Tibial artery (tissue), 4 donors: ENCODE measurements at regions not wholly inside any gene's neighbourhood (a gene's known extent, or its start where the extent isn't known, plus 50 kb on each side); places are given as distances from the start of the nearest gene placed in this dataset.
"Not testable (repeated sequence)": the region's sequence is repeated elsewhere in the genome, so short reads cannot be mapped to it uniquely, and the experiment has no call there.

Experiments used
- DNase-seq, 2 donors: peaks; one replicate each; pipeline ENCODE4 v3.0.0-alpha.2; 2019
- H3K27ac ChIP-seq, 2 donors: fragments of 200-600 bp; sonication (generic) in 1 of 2; 1 replicate in 1 of 2; 2 replicates in 1 of 2; pipeline ENCODE4 v1.5.1; 2018 to 2019; ENCODE audit warnings: mild to moderate bottlenecking in 1 of 2
- H3K27me3 ChIP-seq, 2 donors: fragments of 200-600 bp; sonication (generic) in 1 of 2; one replicate each; pipeline versions ENCODE4 v1.5.1 to v1.6.0; 2016 to 2019
- H3K36me3 ChIP-seq, 3 donors: fragments of 200-600 bp; sonication (generic) in 2 of 3; one replicate each; pipeline ENCODE4 v1.5.1; 2016 to 2019; ENCODE audit warnings: mild to moderate bottlenecking in 2 of 3
- H3K4me1 ChIP-seq, 4 donors: fragments of 200-600 bp; sonication (generic) in 2 of 4; 1 replicate in 3 of 4; 2 replicates in 1 of 4; pipeline ENCODE4 v1.5.1; 2016 to 2019
- H3K4me3 ChIP-seq, 2 donors: fragments of 200-600 bp; sonication (generic) in 1 of 2; 1 replicate in 1 of 2; 2 replicates in 1 of 2; pipeline ENCODE4 v1.5.1; 2018 to 2019; ENCODE audit warnings: mild to moderate bottlenecking in 2 of 2
- H3K9me3 ChIP-seq, 3 donors: fragments of 200-600 bp; sonication (generic) in 1 of 3; one replicate each; pipeline ENCODE4 v1.5.1; 2016 to 2019
- intact Hi-C: fragments of 100-400 bp; cut with DNase I; formaldehyde crosslinking; loops from one replicate; pipeline ENCODE4 v1.15.0; 2023; ENCODE audit warnings: low total_unique reads
- TF ChIP-seq, protein P1 (sequence below), 2 experiments: fragments of 200-600 bp in 1 of 2; fragments of 450-650 bp in 1 of 2; IDR thresholded peaks; one replicate each; pipeline ENCODE4 v1.5.1; 2017 to 2019; ENCODE audit warnings: antibody characterized with exemption in 2 of 2, mild to moderate bottlenecking in 1 of 2, moderate library complexity in 1 of 2

GRCh38 chr1:234795007-234795406 is 185.0 kb upstream of the IRF2BP2 start:
- DNase-seq, intact Hi-C loops, H3K4me1 ChIP-seq: not testable (repeated sequence)

GRCh38 chr1:234794452-234794851 is 184.5 kb upstream of the IRF2BP2 start:
- H3K4me3 ChIP-seq, H3K27me3 ChIP-seq, H3K36me3 ChIP-seq, H3K4me1 ChIP-seq, DNase-seq, H3K9me3 ChIP-seq, intact Hi-C loops, H3K27ac ChIP-seq: not testable (repeated sequence)

More at GRCh38 chr1:234795007-234795406, 185.0 kb upstream of the IRF2BP2 start:
- not testable (repeated sequence) for H3K27ac ChIP-seq, H3K36me3 ChIP-seq, H3K9me3 ChIP-seq, H3K4me3 ChIP-seq, H3K27me3 ChIP-seq

GRCh38 chr1:234793924-234794323 is 183.9 kb upstream of the IRF2BP2 start:
- H3K9me3 ChIP-seq, intact Hi-C loops: not testable (repeated sequence)

DNA sequence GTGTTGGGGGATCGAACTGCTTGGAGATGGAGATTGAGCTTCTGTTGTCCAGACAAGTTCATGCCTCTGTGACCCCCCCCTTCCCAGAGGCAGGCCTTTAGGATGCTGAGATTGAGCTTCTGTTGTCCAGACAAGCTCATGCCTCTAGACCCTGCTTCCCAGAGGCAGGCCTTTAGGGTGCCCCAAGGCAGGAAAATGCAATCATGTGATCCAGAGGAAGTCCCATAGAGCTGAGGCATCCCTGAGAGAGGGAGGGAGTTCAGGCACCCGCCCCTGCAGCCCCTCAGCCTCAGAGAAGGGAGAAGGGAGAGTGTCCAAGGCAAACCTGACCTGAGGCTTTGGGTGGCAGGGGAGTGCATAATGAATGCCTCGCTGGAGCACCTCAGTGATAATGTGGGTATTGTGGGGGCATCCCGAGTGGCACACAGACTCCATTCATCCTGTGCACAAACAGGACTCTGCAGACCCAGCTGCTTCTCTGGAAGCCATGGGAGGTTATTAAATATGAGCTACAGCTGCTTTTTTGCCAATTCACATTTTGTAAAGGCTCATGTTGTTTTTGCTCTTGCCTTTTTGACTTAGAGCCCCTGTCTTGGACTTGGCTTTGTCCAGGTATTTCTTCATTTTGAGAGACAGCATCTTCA is 182.4 kb upstream of the IRF2BP2 start:
- intact Hi-C loops, H3K36me3 ChIP-seq, H3K4me1 ChIP-seq, H3K27ac ChIP-seq, H3K9me3 ChIP-seq, H3K4me3 ChIP-seq, DNase-seq, H3K27me3 ChIP-seq: not testable (repeated sequence)

More at GRCh38 chr1:234793924-234794323, 183.9 kb upstream of the IRF2BP2 start:
- not testable (repeated sequence) for H3K4me1 ChIP-seq, H3K27ac ChIP-seq, H3K27me3 ChIP-seq, DNase-seq, H3K36me3 ChIP-seq, H3K4me3 ChIP-seq

DNA sequence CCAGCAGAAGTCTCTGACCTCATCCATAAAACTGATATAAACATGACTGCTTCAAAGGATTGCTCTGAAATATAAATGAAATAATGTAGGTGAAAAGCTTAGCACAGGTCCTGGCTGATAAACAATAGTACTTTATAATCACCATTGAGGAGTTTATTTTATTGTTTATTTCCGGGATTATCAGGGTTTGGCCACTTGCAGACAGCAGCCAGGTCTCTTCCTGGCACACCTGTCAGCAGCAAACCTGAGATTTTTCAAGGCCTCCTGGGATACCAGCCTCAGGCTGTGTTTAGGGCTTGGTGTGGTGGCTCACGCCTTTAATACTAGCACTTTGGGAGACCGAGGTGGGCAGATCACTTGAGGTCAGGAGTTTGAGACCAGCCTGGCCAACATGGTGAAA is 181.6 kb upstream of the IRF2BP2 start:
- H3K4me3 ChIP-seq, intact Hi-C loops, H3K4me1 ChIP-seq, H3K36me3 ChIP-seq, H3K9me3 ChIP-seq, DNase-seq, H3K27ac ChIP-seq, H3K27me3 ChIP-seq: not testable (repeated sequence)

DNA sequence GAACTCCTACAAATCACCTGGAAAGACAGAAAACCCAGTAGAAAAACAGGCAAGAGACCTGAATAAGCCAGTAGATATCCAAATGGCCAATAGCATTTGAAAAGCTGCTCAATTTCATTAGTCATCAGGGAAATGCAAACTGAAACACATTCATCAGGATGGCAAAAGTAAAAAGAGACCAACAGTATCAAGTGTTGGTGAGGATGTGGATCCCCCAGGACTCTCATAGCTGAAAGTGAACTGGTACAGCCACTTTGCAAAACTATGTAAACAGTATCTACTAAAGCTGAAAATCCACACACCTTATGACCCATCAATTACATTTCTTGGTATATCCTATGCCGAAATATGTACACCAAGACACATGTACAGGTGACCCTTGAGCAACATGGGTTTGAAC is 180.4 kb upstream of the IRF2BP2 start:
- intact Hi-C loops, H3K4me3 ChIP-seq, H3K4me1 ChIP-seq, H3K36me3 ChIP-seq, DNase-seq, H3K9me3 ChIP-seq, H3K27me3 ChIP-seq, H3K27ac ChIP-seq: not testable (repeated sequence)

DNA sequence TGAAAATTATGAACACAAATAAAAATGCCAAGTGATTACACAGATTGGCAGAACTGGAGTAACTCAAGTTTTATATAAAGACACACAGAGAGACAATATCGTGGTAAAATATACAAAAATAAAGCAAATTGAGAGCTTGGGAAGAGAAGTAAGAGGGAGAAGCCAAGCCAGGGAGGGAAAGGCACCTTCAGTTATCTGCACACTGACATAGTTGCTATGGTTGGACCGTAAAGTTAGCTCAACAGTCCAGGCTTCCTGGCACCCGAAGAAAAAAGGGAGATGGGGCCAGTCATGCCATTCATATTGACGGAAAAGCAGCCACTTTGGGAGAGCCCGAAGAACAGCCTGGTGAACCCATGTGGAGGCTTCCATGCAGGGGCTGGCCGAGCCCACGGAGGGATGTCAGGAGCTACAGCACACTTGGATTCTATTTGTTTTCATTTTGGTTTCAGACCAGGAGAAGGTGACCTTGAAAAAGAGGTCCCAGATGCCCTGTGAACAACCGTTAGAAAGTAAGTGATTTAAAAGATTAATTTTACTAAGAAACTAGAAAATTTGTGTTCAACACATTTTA is 177.1 kb upstream of the IRF2BP2 start:
- H3K36me3 ChIP-seq, H3K9me3 ChIP-seq, H3K4me3 ChIP-seq, H3K4me1 ChIP-seq, intact Hi-C loops, DNase-seq, H3K27ac ChIP-seq: not testable (repeated sequence)
- H3K27me3 ChIP-seq: peaks cover 0 to 10% of the 10 kb centered on the region in 2 donors

DNA sequence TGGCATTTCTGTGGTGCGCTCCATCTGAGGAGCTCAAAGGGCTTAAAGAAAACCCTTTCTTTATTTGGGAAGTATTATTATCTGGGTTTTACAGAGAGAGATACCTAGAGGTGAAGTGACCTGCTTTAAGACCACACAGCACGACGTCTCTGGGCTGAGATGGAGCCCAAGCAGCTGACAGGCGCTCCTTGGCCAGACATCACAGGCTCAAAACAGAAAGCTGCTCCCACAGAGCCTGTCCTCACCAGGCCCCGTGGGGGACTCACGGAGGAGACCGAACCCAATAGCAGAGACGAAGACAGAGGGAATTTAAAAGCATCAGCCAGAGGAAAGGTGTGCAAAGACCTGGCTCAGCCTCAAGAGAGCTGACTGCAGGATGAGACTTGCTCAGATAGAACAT is 175.9 kb upstream of the IRF2BP2 start:
- H3K4me3 ChIP-seq, H3K36me3 ChIP-seq, DNase-seq: not testable (repeated sequence)

GRCh38 chr1:234785471-234785919 is 175.5 kb upstream of the IRF2BP2 start:
- H3K9me3 ChIP-seq, H3K4me3 ChIP-seq, intact Hi-C loops, H3K4me1 ChIP-seq, H3K27ac ChIP-seq, DNase-seq, H3K36me3 ChIP-seq: not testable (repeated sequence)
- H3K27me3 ChIP-seq: peaks cover 0 to 26% of the 10 kb centered on the region in 2 donors

More for the DNA sequence above, 175.9 kb upstream of the IRF2BP2 start:
- H3K9me3 ChIP-seq, H3K4me1 ChIP-seq, H3K27ac ChIP-seq, intact Hi-C loops: not testable (repeated sequence)
- H3K27me3 ChIP-seq: peaks cover 0 to 22% of the 10 kb centered on the region in 2 donors

DNA sequence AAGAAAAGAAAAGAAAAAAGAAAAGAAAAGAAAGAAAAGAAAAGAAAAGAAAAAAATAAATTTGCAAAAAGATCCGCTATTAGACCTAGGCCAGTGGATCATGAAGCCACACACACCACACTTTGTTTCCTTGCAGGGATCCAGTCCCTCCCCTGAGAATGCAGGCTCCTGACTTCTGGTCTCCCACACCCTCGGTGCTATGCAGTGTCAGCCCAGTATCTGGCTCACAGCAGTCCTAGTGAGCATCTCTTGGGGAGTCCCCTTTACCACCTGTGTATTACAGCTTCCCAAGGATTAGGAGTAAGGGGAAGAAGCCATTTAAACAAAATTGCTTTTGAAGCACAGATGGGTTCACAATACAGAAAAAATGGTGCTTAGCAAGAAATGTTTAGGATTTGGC is 174.1 kb upstream of the IRF2BP2 start:
- intact Hi-C loops, H3K9me3 ChIP-seq, H3K27ac ChIP-seq, H3K4me1 ChIP-seq, H3K36me3 ChIP-seq, DNase-seq, H3K4me3 ChIP-seq: not testable (repeated sequence)
- peaks cover 0 to 37% of the 10 kb centered on the region in 2 donors for H3K27me3 ChIP-seq

GRCh38 chr1:234782791-234783190 is 172.8 kb upstream of the IRF2BP2 start:
- no peak for DNase-seq
- Histone ChIP-seq H3K4me1 (no peaks in the 10 kb centered on the region), H3K27ac (no peak overlapping the region), H3K9me3 (no peaks in the 10 kb centered on the region), H3K4me3 (no peak overlapping the region), H3K27me3 (peaks cover 0 to 50% of the 10 kb centered on the region in 2 donors), H3K36me3 (no peaks in the 10 kb centered on the region)
- intact Hi-C loops: no loop called here
- TF ChIP-seq, protein P1, sequence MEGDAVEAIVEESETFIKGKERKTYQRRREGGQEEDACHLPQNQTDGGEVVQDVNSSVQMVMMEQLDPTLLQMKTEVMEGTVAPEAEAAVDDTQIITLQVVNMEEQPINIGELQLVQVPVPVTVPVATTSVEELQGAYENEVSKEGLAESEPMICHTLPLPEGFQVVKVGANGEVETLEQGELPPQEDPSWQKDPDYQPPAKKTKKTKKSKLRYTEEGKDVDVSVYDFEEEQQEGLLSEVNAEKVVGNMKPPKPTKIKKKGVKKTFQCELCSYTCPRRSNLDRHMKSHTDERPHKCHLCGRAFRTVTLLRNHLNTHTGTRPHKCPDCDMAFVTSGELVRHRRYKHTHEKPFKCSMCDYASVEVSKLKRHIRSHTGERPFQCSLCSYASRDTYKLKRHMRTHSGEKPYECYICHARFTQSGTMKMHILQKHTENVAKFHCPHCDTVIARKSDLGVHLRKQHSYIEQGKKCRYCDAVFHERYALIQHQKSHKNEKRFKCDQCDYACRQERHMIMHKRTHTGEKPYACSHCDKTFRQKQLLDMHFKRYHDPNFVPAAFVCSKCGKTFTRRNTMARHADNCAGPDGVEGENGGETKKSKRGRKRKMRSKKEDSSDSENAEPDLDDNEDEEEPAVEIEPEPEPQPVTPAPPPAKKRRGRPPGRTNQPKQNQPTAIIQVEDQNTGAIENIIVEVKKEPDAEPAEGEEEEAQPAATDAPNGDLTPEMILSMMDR (IDR thresholded peaks at IDR 0.05): no peak
